ENCODE measurements at regions not wholly inside any gene's neighbourhood (a gene's known extent, or its start where the extent isn't known, plus 50 kb on each side); places are given as distances from the start of the nearest gene placed in this dataset.

- H3K4me1 ChIP-seq (ENCODE audit: control insufficient read depth, low read length) = no peaks in the 10 kb centered on the region
- H3K36me3 ChIP-seq (ENCODE audit: control insufficient read depth, low read length) = no peaks in the 10 kb centered on the region
- no peaks in the 10 kb centered on the region for H3K9me2 ChIP-seq (replicated peaks; ENCODE audit: control insufficient read depth, low read length)
- H4K20me1 ChIP-seq (ENCODE audit: control insufficient read depth, insufficient read depth, low read depth, low read length) = no peaks in the 10 kb centered on the region
- no peak overlapping the region for H3K4me2 ChIP-seq (ENCODE audit: low read length)
- H3K79me2 ChIP-seq (ENCODE audit: control insufficient read depth, low read length) = no peaks in the 10 kb centered on the region
- no peak overlapping the region for H3K27ac ChIP-seq (ENCODE audit: low read depth, low read length)
- H3K27me3 ChIP-seq (ENCODE audit: control insufficient read depth, low read length) = no peaks in the 10 kb centered on the region
- no peak overlapping the region for H3K4me3 ChIP-seq (ENCODE audit: low read length)
- no peaks in the 10 kb centered on the region for H3F3A ChIP-seq (ENCODE audit: control insufficient read depth, insufficient read depth)
- no peak for TF ChIP-seq EZH2phosphoT487 (IDR thresholded peaks at IDR 0.05; ENCODE audit: borderline replicate concordance, low read length)
- no peak for TF ChIP-seq CTCF (IDR thresholded peaks at IDR 0.05; ENCODE audit: low read depth, low read length, poor library complexity, severe bottlenecking)
- H3K9me3 ChIP-seq (ENCODE audit: control insufficient read depth, insufficient read depth, low read length) = no peaks in the 10 kb centered on the region
These were observed 102.9 kb downstream of the EMP1 start for GRCh38 chr12:13299457-13299856.

GRCh38 chr12:13293096-13293495, 96.6 kb downstream of the EMP1 start:
- no peaks in the 10 kb centered on the region for H3F3A ChIP-seq (ENCODE audit: control insufficient read depth, insufficient read depth)
- H3K9me2 ChIP-seq (replicated peaks; ENCODE audit: control insufficient read depth, low read length) = no peaks in the 10 kb centered on the region
- no peaks in the 10 kb centered on the region for H3K9me3 ChIP-seq (ENCODE audit: control insufficient read depth, insufficient read depth, low read length)
- no peaks in the 10 kb centered on the region for H3K79me2 ChIP-seq (ENCODE audit: control insufficient read depth, low read length)
- TF ChIP-seq CTCF (IDR thresholded peaks at IDR 0.05; ENCODE audit: low read depth, low read length, poor library complexity, severe bottlenecking) (no peak), EZH2phosphoT487 (IDR thresholded peaks at IDR 0.05; ENCODE audit: borderline replicate concordance, low read length) (no peak)
- no peaks in the 10 kb centered on the region for H3K4me1 ChIP-seq (ENCODE audit: control insufficient read depth, low read length)
- no peak overlapping the region for H3K4me3 ChIP-seq (ENCODE audit: low read length)
- no peak overlapping the region for H3K27ac ChIP-seq (ENCODE audit: low read depth, low read length)
- no peaks in the 10 kb centered on the region for H4K20me1 ChIP-seq (ENCODE audit: control insufficient read depth, insufficient read depth, low read depth, low read length)
- no peaks in the 10 kb centered on the region for H3K36me3 ChIP-seq (ENCODE audit: control insufficient read depth, low read length)
- H3K4me2 ChIP-seq (ENCODE audit: low read length) = no peak overlapping the region
- no peaks in the 10 kb centered on the region for H3K27me3 ChIP-seq (ENCODE audit: control insufficient read depth, low read length)

- no peaks in the 10 kb centered on the region for H4K20me1 ChIP-seq (ENCODE audit: control insufficient read depth, insufficient read depth, low read depth, low read length)
- no peaks in the 10 kb centered on the region for H3K9me2 ChIP-seq (replicated peaks; ENCODE audit: control insufficient read depth, low read length)
- no peaks in the 10 kb centered on the region for H3F3A ChIP-seq (ENCODE audit: control insufficient read depth, insufficient read depth)
- TF ChIP-seq CTCF (IDR thresholded peaks at IDR 0.05; ENCODE audit: low read depth, low read length, poor library complexity, severe bottlenecking) (no peak), EZH2phosphoT487 (IDR thresholded peaks at IDR 0.05; ENCODE audit: borderline replicate concordance, low read length) (no peak)
- no peaks in the 10 kb centered on the region for H3K27me3 ChIP-seq (ENCODE audit: control insufficient read depth, low read length)
- H3K27ac ChIP-seq (ENCODE audit: low read depth, low read length) = no peak overlapping the region
- no peak overlapping the region for H3K4me3 ChIP-seq (ENCODE audit: low read length)
- no peak overlapping the region for H3K4me2 ChIP-seq (ENCODE audit: low read length)
- H3K36me3 ChIP-seq (ENCODE audit: control insufficient read depth, low read length) = no peaks in the 10 kb centered on the region
- no peaks in the 10 kb centered on the region for H3K79me2 ChIP-seq (ENCODE audit: control insufficient read depth, low read length)
- H3K4me1 ChIP-seq (ENCODE audit: control insufficient read depth, low read length) = no peaks in the 10 kb centered on the region
- H3K9me3 ChIP-seq (ENCODE audit: control insufficient read depth, insufficient read depth, low read length) = no peaks in the 10 kb centered on the region
These were observed 93.2 kb downstream of the EMP1 start for GRCh38 chr12:13289653-13290289.
